Endothelial cell (in vitro differentiated cells): ENCODE measurements at regions not wholly inside any gene's neighbourhood (a gene's known extent, or its start where the extent isn't known, plus 50 kb on each side); places are given as distances from the start of the nearest gene placed in this dataset.

ENCODE experiments used
- DNase-seq: peaks from one replicate; pipeline ENCODE4 v3.0.0; 2021; ENCODE audit warnings: low spot score
- H3K27ac Mint-ChIP-seq: one replicate; pipeline ENCODE4 v1.8.0; 2021; ENCODE audit warnings: mixed read lengths, inconsistent platforms; ENCODE audit not compliant: unreplicated experiment
- H3K27me3 Mint-ChIP-seq: one replicate; pipeline ENCODE4 v1.8.0; 2021; ENCODE audit warnings: mild to moderate bottlenecking, moderate library complexity, mixed read lengths, inconsistent platforms; ENCODE audit not compliant: unreplicated experiment
- H3K36me3 Mint-ChIP-seq: one replicate; pipeline ENCODE4 v1.8.0; 2021; ENCODE audit warnings: mild to moderate bottlenecking, low read depth, mixed read lengths, inconsistent platforms; ENCODE audit not compliant: unreplicated experiment
- H3K4me1 Mint-ChIP-seq: one replicate; pipeline ENCODE4 v1.8.0; 2021; ENCODE audit warnings: mild to moderate bottlenecking, mixed read lengths, inconsistent platforms; ENCODE audit not compliant: unreplicated experiment
- H3K4me3 Mint-ChIP-seq: one replicate; pipeline ENCODE4 v1.8.0; 2021; ENCODE audit warnings: mild to moderate bottlenecking, mixed read lengths, inconsistent platforms; ENCODE audit not compliant: unreplicated experiment
- H3K9me3 Mint-ChIP-seq: one replicate; pipeline ENCODE4 v1.8.0; 2021; ENCODE audit warnings: mixed read lengths, inconsistent platforms; ENCODE audit not compliant: unreplicated experiment
- CTCF ChIP-seq: fragments of 200-600 bp; sonication (generic); IDR thresholded peaks from one replicate; pipeline ENCODE4 v1.5.0; 2021; ENCODE audit warnings: antibody characterized with exemption; ENCODE audit not compliant: unreplicated experiment

- Mint-ChIP-seq H3K4me1 (peaks cover 12% of the 10 kb centered on the region), H3K4me3 (no peak overlapping the region), H3K9me3 (no peaks in the 10 kb centered on the region), H3K36me3 (no peaks in the 10 kb centered on the region), H3K27me3 (peaks cover 7% of the 10 kb centered on the region), H3K27ac (no peak overlapping the region)
- no peak for DNase-seq
- no peak for TF ChIP-seq CTCF
Measured at GRCh38 chr17:36854982-36855381, 82.3 kb upstream of the LHX1 start.

- no peak for TF ChIP-seq CTCF
- peaks cover 9% of the 10 kb centered on the region for H3K4me1 Mint-ChIP-seq
- H3K27me3 Mint-ChIP-seq: peaks cover 8% of the 10 kb centered on the region
- H3K36me3 Mint-ChIP-seq: no peaks in the 10 kb centered on the region
- H3K9me3 Mint-ChIP-seq: no peaks in the 10 kb centered on the region
- no peak overlapping the region for H3K4me3 Mint-ChIP-seq
- no peak for DNase-seq
- no peak overlapping the region for H3K27ac Mint-ChIP-seq
Measured at GRCh38 chr17:36855459-36855858, 81.8 kb upstream of the LHX1 start.

- no peak for TF ChIP-seq CTCF
- H3K27me3 Mint-ChIP-seq: peaks cover 8% of the 10 kb centered on the region
- H3K36me3 Mint-ChIP-seq: no peaks in the 10 kb centered on the region
- peaks cover 2% of the 10 kb centered on the region for H3K4me1 Mint-ChIP-seq
- no peak for DNase-seq
- no peaks in the 10 kb centered on the region for H3K9me3 Mint-ChIP-seq
- no peak overlapping the region for H3K4me3 Mint-ChIP-seq
- no peak overlapping the region for H3K27ac Mint-ChIP-seq
Measured at GRCh38 chr17:36856222-36856621, 81.1 kb upstream of the LHX1 start.

- Mint-ChIP-seq H3K36me3 (no peaks in the 10 kb centered on the region), H3K27me3 (peaks cover 11% of the 10 kb centered on the region), H3K4me3 (no peak overlapping the region), H3K27ac (no peak overlapping the region), H3K9me3 (no peaks in the 10 kb centered on the region), H3K4me1 (no peaks in the 10 kb centered on the region)
- no peak for TF ChIP-seq CTCF
- DNase-seq: no peak
Measured at GRCh38 chr17:36856903-36857381, 80.3 kb upstream of the LHX1 start.

- TF ChIP-seq CTCF: no peak
- Mint-ChIP-seq H3K4me3 (no peak overlapping the region), H3K9me3 (no peaks in the 10 kb centered on the region), H3K27ac (no peak overlapping the region), H3K4me1 (no peaks in the 10 kb centered on the region), H3K27me3 (peaks cover 11% of the 10 kb centered on the region), H3K36me3 (no peaks in the 10 kb centered on the region)
- no peak for DNase-seq
Measured at GRCh38 chr17:36857698-36858097, 79.6 kb upstream of the LHX1 start.
